Mesothelial cell of epicardium (in vitro differentiated cells): ENCODE measurements at regions not wholly inside any gene's neighbourhood (a gene's known extent, or its start where the extent isn't known, plus 50 kb on each side); places are given as distances from the start of the nearest gene placed in this dataset.

Experiments
- DNase-seq, 2 experiments: peaks; one replicate each; pipeline ENCODE4 v3.0.0; 2021; ENCODE audit warnings: low spot score in 2 of 2; ENCODE audit not compliant: unreplicated experiment in 2 of 2
- H3K27ac Mint-ChIP-seq: 2 replicates; pipeline ENCODE4 v1.8.0; 2021; ENCODE audit warnings: mixed read lengths
- H3K27me3 Mint-ChIP-seq: 2 replicates; pipeline ENCODE4 v1.8.0; 2021; ENCODE audit warnings: low read depth, mixed read lengths
- H3K36me3 Mint-ChIP-seq: 2 replicates; pipeline ENCODE4 v1.8.0; 2021; ENCODE audit warnings: mixed read lengths
- H3K4me1 Mint-ChIP-seq: 2 replicates; pipeline ENCODE4 v1.8.0; 2021; ENCODE audit warnings: mixed read lengths
- H3K4me3 Mint-ChIP-seq: 2 replicates; pipeline ENCODE4 v1.8.0; 2021; ENCODE audit warnings: mild to moderate bottlenecking, moderate library complexity, mixed read lengths
- H3K9me3 Mint-ChIP-seq: 2 replicates; pipeline ENCODE4 v1.8.0; 2021; ENCODE audit warnings: mixed read lengths
- CTCF ChIP-seq: fragments of 200-600 bp; sonication (generic); IDR thresholded peaks from one replicate; pipeline ENCODE4 v1.5.0; 2021; ENCODE audit warnings: antibody characterized with exemption; ENCODE audit not compliant: unreplicated experiment

- no peak for DNase-seq
- Mint-ChIP-seq H3K4me1 (no peaks in the 10 kb centered on the region), H3K27me3 (peaks cover 51% of the 10 kb centered on the region), H3K4me3 (no peak overlapping the region), H3K27ac (no peak overlapping the region), H3K9me3 (peaks cover 15% of the 10 kb centered on the region), H3K36me3 (no peaks in the 10 kb centered on the region)
- no peak for TF ChIP-seq CTCF
These were observed 266.6 kb upstream of the PWP1 start for GRCh38 chr12:107418981-107419380.

DNA sequence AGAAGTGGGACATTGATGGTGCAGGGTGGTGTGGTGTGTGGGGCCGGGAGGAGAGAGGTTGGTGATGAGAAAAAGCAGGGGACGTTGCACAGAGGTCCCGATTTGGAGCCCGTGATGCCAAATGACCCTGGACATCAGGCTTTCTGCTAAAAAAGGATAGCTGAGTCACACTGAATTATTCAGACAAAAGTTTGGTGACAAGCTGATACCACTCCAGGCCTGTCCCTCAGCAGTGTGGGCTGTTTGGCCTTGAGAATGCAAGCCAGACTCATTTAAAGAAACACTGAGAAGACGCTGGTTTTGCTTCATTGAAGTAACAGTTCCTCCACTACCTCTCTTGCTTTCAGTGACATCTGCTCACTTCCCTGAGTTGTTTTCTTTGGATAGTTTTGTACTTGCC lies 262.1 kb upstream of the PWP1 start:
- no peak overlapping the region for H3K4me3 Mint-ChIP-seq
- peaks cover 11% of the 10 kb centered on the region for H3K9me3 Mint-ChIP-seq
- peaks cover 4% of the 10 kb centered on the region for H3K4me1 Mint-ChIP-seq
- DNase-seq, result no peak
- TF ChIP-seq CTCF, result no peak
- H3K27me3 Mint-ChIP-seq, result peaks cover 47% of the 10 kb centered on the region
- H3K27ac Mint-ChIP-seq, result no peak overlapping the region
- no peaks in the 10 kb centered on the region for H3K36me3 Mint-ChIP-seq

DNA sequence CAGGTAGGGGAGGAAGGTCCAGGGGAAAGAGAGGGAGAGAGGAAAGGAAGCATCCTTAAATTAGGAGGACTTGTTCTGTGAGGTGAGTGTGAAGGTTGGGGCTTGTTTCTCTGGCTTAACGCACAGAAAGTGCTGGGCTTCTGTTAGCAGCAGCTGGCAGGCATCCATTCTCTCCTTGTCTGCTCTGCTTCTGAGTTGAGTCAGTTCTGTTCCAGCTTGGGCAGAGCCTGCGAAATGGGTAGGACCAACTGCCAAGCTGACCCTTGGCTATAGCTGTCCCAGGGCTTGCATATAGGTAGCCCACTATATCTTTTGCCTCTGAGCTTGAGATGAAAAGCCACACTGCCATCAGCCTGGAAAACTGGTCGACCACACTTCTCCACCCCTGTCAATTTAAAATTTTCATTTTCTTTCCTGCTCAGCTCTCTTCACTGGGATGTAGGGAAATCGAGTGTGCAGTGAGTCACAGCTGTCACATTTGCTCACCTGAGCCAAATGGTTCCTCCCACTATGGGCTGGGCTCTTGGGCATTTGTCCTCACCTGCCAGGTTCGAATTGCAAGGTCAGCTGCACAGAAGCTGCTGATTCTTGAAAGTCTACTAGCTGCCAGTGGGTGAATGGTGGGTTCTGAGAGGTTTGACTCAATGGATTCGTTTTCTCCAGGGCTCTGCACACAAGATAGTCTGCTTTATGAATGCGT lies 256.4 kb upstream of the PWP1 start:
- Mint-ChIP-seq H3K27me3 (peaks cover 27% of the 10 kb centered on the region), H3K9me3 (no peaks in the 10 kb centered on the region), H3K4me1 (peaks cover 4% of the 10 kb centered on the region), H3K27ac (no peak overlapping the region), H3K4me3 (no peak overlapping the region), H3K36me3 (no peaks in the 10 kb centered on the region)
- DNase-seq, result no peak
- no peak for TF ChIP-seq CTCF

GRCh38 chr12:107431942-107432341 lies 253.7 kb upstream of the PWP1 start:
- H3K27me3 Mint-ChIP-seq, result peaks cover 18% of the 10 kb centered on the region
- no peak overlapping the region for H3K4me3 Mint-ChIP-seq
- no peak overlapping the region for H3K27ac Mint-ChIP-seq
- no peaks in the 10 kb centered on the region for H3K9me3 Mint-ChIP-seq
- no peaks in the 10 kb centered on the region for H3K36me3 Mint-ChIP-seq
- peaks cover 8% of the 10 kb centered on the region for H3K4me1 Mint-ChIP-seq
- DNase-seq, result no peak
- no peak for TF ChIP-seq CTCF

- H3K27me3 Mint-ChIP-seq, result no peaks in the 10 kb centered on the region
- no peaks in the 10 kb centered on the region for H3K9me3 Mint-ChIP-seq
- H3K36me3 Mint-ChIP-seq, result no peaks in the 10 kb centered on the region
- no peak overlapping the region for H3K4me3 Mint-ChIP-seq
- DNase-seq, result no peak
- no peak for TF ChIP-seq CTCF
- no peak overlapping the region for H3K27ac Mint-ChIP-seq
- H3K4me1 Mint-ChIP-seq, result peaks cover 8% of the 10 kb centered on the region
These were observed 250.5 kb upstream of the PWP1 start for GRCh38 chr12:107435072-107435471.

DNA sequence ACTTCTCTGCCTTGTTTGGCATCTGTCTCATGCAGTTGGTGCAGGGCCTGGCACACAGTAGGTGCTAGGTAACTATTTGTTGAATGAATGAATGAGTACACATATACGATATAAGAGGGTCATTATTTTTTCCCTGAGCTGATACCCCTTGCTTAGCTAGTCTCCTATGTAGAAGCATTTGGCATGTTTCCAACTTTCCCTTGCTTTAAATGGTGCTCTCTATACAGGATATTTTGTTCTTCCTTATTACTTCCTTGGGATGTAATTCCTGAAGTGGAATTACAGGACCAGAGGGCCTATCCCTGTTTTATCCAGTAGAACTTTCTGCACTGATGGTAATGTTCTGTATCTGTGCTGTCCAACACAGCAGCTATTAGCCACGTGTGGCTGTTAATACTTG lies 250.1 kb upstream of the PWP1 start:
- peaks cover 8% of the 10 kb centered on the region for H3K4me1 Mint-ChIP-seq
- no peaks in the 10 kb centered on the region for H3K36me3 Mint-ChIP-seq
- TF ChIP-seq CTCF, result no peak
- H3K4me3 Mint-ChIP-seq, result no peak overlapping the region
- H3K9me3 Mint-ChIP-seq, result no peaks in the 10 kb centered on the region
- no peak for DNase-seq
- no peak overlapping the region for H3K27ac Mint-ChIP-seq
- H3K27me3 Mint-ChIP-seq, result no peaks in the 10 kb centered on the region
